Activated CD4-positive, alpha-beta T cell treated with anti-CD3 and anti-CD28 coated beads for 24 hours (primary cell): ENCODE measurements at regions not wholly inside any gene's neighbourhood (a gene's known extent, or its start where the extent isn't known, plus 50 kb on each side); places are given as distances from the start of the nearest gene placed in this dataset.

Experiments used
- DNase-seq, 2 donors: peaks; one replicate each; pipeline ENCODE4 v3.0.0-alpha.2; 2020; ENCODE audit warnings: low read depth in 2 of 2

DNA sequence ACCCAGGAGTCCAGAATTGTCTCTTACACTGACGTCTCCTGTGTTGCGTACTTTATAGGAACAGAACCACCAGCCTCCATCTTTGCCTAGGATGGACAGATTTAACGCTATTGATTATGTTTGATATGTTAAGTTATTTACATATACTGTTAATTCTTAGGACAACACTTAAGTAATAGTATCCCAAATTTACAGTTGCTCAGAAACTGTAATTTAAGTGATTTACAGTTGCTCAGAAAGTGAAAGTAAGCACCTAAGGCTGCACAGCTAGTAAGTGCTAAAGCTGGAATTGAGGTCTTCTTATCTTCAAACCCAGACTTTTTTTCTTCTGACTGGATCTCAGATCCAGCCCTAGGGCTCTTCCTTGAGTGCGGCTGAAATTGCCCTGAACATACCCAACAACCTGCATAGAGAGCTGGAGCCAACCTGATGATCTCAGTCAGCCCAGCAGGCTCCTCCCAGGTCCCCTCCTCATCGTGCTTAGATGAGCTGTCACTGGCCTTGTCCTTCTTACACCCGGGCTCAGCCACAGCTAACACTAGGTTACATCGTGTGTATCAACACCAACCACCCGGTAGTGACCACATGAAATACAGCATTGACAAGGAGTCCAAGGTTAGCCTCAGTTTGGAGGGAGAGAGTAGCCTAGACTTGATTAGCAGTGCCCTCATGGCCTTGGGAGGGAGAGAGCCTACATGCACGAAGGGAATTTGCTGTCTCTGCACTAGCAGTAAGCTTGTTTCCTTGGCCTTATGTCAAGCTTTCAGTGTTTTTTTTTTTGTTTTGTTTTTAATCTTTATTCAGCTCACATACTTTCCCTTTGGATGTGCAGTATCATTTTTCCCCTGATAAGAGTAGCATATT is 111.1 kb upstream of the ARHGAP5 start:
- no peak for DNase-seq

- DNase-seq: no peak
These were observed 110.0 kb upstream of the ARHGAP5 start for GRCh38 chr14:31966896-31967668.

DNA sequence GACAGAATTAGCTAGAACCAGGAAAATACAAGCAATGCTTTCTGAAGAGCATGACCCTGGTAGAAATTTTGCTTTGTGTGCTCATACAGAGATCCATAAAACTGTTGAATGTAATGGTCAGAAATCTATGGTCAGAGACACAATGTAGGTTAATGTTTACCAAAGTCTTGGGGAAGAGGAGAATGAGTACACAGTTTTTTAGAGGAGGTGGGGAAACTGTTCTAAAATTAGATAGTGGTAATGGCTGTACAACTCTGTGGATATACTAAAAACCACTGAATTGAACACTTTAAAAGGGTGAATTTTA is 109.5 kb upstream of the ARHGAP5 start:
- DNase-seq: no peak

DNA sequence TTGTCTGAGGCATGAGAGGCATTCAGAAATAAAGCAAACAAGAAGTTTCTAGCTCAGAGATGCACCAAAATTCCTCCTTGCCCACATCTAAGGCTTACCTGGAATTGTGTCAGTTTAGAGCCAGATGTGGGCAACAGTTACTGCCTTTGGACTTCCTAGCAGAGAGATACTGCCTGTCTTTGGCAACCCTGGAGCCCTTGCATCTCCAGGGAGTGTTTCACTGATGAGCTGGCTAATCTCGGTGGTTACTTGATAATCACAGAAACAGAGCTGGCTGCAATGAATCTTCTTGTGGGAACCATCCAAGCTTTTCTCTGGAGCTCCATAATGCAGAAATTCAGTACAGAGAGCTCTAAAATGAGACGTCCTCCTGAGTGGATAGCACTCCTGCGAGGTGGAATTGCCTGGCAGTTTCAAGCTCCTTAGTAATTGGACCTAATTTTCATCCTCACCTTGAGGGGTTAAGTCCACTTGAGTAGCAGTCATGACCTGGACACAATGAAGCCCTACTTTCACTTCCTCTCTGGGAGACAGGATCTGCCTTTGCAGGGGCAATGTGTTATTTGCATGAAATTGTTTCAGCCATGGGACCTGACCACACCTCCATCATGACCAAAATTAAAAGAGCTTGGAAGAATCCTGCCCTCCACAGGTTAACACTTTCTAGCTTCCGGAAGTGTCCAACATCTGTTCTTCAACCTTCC is 108.8 kb upstream of the ARHGAP5 start:
- DNase-seq: no peak

GRCh38 chr14:31968956-31969698 is 108.0 kb upstream of the ARHGAP5 start:
- no peak for DNase-seq

DNA sequence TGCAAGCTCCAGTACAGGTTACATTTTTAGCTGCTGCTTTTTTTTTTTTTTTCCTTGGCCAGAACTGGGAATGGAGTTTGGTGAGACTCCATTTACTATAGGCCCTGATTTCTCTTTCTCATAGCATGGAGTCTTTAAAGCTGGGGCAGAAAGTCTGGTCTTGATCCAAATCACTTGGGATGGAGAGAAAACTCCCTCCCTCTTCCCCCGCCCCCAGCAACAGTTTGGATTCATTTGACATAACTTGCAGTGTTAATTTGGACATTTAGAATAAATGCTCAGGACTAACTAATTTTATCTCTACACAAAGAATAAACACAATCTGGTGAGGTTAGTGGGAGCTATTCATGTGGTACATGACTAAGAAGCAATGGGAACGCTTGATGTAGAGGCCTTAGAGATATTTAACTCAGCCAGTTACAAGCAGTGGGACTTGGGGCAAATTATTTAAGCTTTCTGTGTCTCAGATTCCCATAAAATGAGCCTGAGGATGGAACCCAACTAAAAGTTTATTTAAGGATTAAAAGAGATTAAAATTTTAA is 107.3 kb upstream of the ARHGAP5 start:
- DNase-seq: no peak

DNA sequence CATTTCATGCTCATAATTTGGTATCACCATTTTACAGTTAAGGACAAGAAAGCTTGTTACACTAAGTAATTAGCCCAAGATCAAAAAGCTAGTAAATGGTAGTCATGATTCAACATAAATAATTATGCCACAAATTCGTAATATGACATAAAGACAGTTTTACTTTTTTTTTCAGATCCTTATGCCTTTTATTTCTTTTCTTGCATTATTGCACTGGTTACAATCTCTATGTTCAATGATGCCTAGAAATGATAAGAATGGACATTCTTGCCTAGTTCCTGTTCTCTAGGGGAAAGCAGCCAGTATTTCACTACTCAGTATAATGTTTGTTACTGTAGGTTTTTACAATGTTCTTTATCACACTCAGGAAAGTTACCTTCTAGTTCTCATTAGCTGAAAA is 106.4 kb upstream of the ARHGAP5 start:
- DNase-seq: no peak

- DNase-seq: no peak
These were observed 105.5 kb upstream of the ARHGAP5 start for GRCh38 chr14:31971612-31972011.

DNA sequence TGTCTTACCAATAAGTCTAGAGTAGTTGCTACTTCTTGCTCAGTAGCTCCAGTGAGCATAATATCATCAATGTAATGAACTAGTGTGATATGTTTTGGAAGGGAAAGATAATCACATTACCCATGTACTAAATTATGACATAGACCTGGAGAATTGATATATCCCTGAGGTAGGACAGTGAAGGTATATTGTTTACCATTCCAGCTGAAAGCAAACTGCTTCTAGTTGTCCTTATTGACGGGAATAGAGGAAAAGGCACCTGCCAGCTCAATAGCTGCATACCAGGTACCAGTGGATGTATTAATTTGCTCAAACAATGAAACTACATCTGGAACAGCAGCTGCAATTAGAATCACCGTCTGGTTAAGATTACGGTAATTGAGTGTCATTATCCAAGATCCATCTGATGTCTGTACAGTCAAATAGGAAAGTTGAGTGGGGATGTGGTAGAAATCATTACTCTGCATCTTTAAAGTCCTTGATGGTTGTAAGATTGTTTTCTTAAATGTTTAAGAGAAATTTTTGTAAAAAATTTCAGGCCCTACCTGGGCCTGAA is 100.0 kb upstream of the ARHGAP5 start:
- no peak for DNase-seq

GRCh38 chr14:31978423-31978822 is 98.7 kb upstream of the ARHGAP5 start:
- no peak for DNase-seq

- no peak for DNase-seq
These were observed 94.5 kb upstream of the ARHGAP5 start for GRCh38 chr14:31982642-31983041.

DNA sequence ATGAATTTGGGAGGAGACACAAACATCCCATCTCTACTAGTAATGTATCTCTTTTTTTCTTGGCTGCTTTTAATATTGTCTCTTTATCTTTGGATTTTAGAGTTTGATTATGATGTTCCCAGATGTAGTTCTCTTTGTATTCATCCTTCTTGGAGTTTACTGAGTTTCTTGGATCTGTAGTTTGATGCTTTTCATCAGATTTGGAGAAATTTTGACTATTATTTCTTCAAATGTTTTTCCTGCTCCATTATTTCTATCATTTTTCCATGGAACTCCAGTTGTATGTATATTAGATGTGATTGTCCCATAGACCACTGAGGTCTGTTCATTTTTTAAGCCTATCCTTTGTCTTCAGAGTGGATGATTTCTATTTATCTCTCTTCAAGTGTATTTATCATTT is 90.7 kb upstream of the ARHGAP5 start:
- no peak for DNase-seq

GRCh38 chr14:31987721-31988120 is 89.4 kb upstream of the ARHGAP5 start:
- DNase-seq: no peak

DNA sequence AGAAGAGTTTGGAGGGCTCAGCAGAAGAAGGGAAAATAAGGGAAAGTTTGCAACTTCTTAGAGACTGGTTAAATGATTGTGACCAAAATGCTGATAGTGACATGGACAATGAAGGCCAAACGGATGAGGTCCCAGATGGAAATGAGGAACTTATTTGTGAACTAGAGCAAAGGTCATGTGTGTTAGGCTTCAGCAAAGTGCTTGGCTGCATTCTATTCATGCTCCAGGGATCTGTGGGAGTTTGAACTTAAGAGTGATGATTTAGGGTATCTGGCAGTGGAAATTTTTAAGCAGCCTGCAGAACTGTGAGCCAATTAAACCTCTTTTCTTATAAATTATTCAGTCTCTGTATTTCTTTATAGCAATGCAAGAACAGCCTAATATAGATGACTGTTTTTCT is 88.9 kb upstream of the ARHGAP5 start:
- DNase-seq: no peak

GRCh38 chr14:31990183-31990857 is 86.8 kb upstream of the ARHGAP5 start:
- no peak for DNase-seq

GRCh38 chr14:31990926-31991572 is 86.1 kb upstream of the ARHGAP5 start:
- DNase-seq: no peak

- no peak for DNase-seq
These were observed 85.1 kb upstream of the ARHGAP5 start for GRCh38 chr14:31992011-31992447.

GRCh38 chr14:31993521-31993951 is 83.6 kb upstream of the ARHGAP5 start:
- no peak for DNase-seq

DNA sequence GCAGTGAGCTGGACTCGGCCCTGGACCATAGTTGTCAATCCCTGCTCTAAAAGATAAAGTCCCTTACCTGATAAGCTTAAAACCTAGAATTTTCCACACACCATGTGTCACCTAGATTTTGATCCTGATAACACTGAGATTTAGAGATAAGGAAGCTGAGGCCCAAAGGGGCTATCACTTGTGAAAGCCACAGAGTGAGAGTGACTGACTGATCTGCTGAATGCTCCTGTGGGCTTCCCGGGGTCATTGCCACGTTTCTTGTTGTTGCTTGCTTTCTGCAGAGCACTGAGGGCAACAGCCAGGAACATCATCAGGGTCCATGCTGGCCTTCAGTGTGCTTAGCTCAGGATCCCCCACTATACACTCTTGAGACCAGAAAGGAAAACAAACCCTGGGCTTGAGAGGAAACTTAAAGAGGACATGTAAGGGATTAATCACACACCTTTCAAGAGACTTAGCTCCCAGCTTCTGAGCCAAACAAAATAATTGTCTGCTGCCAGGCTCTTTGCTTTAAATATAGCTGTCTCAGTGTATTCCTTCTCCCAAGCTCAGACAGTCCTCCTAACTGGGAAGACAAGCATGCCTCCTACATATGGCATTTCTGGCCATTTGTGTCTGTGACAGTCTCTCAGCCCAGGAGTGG is 82.6 kb upstream of the ARHGAP5 start:
- no peak for DNase-seq

GRCh38 chr14:32003585-32003984 is 73.5 kb upstream of the ARHGAP5 start:
- DNase-seq: no peak
